ENCODE measurements at regions not wholly inside any gene's neighbourhood (a gene's known extent, or its start where the extent isn't known, plus 50 kb on each side); places are given as distances from the start of the nearest gene placed in this dataset.

DNA sequence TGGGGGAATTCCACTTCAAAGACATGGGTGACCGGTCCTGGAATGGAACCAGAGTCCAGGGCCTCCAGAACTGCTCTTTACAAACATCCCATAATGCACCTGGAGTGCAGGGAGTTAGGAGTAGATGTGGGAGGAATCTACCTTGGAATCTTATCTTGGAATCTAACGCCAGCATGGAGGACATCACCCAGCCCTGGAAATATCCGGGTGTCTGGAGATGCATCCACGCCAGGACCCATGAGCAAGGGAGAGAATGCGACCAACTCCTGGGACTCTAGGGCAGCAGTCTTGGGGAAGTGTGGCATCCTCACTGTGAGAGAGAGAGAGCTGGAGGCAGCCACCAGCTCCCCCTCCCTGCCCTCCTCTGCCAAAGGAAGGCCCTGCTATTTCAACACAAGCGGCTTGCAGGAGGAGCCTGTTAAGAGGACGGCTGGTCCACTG is 211.8 kb downstream of the UQCRFS1 start:
- DNase-seq (ENCODE audit: low read depth, low spot score) = no peak
- Histone ChIP-seq H4K20me1 (replicated peaks; ENCODE audit: control insufficient read depth, extremely low read depth, insufficient read depth, low read length) (no peaks in the 10 kb centered on the region), H3K4me1 (ENCODE audit: control insufficient read depth, extremely low read depth, insufficient read depth, low read length) (no peaks in the 10 kb centered on the region), H3K27ac (ENCODE audit: insufficient read depth, low read depth, low read length) (no peak overlapping the region), H3K9ac (replicated peaks; ENCODE audit: extremely low read depth, insufficient read depth, low read length) (no peak overlapping the region), H3K27me3 (ENCODE audit: control insufficient read depth in 2 of 2, insufficient read depth in 2 of 2, low read length in 2 of 2) (no peaks in the 10 kb centered on the region), H3K9me3 (replicated peaks; ENCODE audit: control insufficient read depth, insufficient read depth, low read length) (peaks cover 7% of the 10 kb centered on the region), H3K4me2 (ENCODE audit: insufficient read depth, low read length) (no peak overlapping the region), H3K4me3 (replicated peaks in 1 of 3; ENCODE audit: insufficient read depth in 1 of 3, low read depth in 1 of 3, low read length in 3 of 3) (no peak overlapping the region), H3K79me2 (ENCODE audit: control insufficient read depth, insufficient read depth, low read length) (no peaks in the 10 kb centered on the region), H3K36me3 (ENCODE audit: control insufficient read depth in 2 of 2, extremely low read depth in 1 of 2, insufficient read depth in 2 of 2, low read length in 2 of 2) (no peaks in the 10 kb centered on the region), H2AFZ (ENCODE audit: low read depth, low read length) (no peak overlapping the region), H3K9me1 (replicated peaks; ENCODE audit: control insufficient read depth, extremely low read depth, insufficient read depth, low read length) (no peaks in the 10 kb centered on the region)
- ChIA-PET POLR2A (no interaction called here), CTCF (no interaction called here)
- dilution Hi-C loops (cut with MboI; ENCODE audit: extremely low pct_ligation_motif_present, low sequenced_read_pairs) (no loop called here), intact Hi-C loops (cut with micrococcal nuclease) (no loop called here)
- BruUV-seq (replicated peaks) = no TSS peak
- FAIRE-seq = no peak
- TF ChIP-seq POLR2AphosphoS5 (IDR thresholded peaks at IDR 0.05; ENCODE audit: insufficient read depth, low read depth, low read length) = no peak
- TF ChIP-seq EZH2 (IDR thresholded peaks at IDR 0.05; ENCODE audit: borderline replicate concordance, low read depth, low read length, severe bottlenecking) = no peak
- no peak for TF ChIP-seq FOS (IDR thresholded peaks at IDR 0.05; ENCODE audit: borderline replicate concordance, insufficient read depth, low read length)
- TF ChIP-seq POLR2A (IDR thresholded peaks at IDR 0.05; ENCODE audit: low read depth, low read length) = no peak
- no peak for TF ChIP-seq GATA2 (IDR thresholded peaks at IDR 0.05; ENCODE audit: insufficient read depth, insufficient read length, low read depth, low read length)
- no peak for TF ChIP-seq JUN (IDR thresholded peaks at IDR 0.05; ENCODE audit: borderline replicate concordance, insufficient read depth, insufficient read length, low read depth)
- TF ChIP-seq, protein P1, sequence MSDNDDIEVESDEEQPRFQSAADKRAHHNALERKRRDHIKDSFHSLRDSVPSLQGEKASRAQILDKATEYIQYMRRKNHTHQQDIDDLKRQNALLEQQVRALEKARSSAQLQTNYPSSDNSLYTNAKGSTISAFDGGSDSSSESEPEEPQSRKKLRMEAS (IDR thresholded peaks at IDR 0.05; ENCODE audit: insufficient read depth, insufficient read length) = no peak
- TF ChIP-seq CTCF (IDR thresholded peaks at IDR 0.05; ENCODE audit: extremely low read depth in 1 of 2, insufficient read depth in 1 of 2, low read depth in 1 of 2, low read length in 2 of 2) = no peak
- TF ChIP-seq MYC (IDR thresholded peaks at IDR 0.05; ENCODE audit: low read depth, low read length) = no peak

All from endothelial cell of umbilical vein (primary cell).